ENCODE measurements at regions not wholly inside any gene's neighbourhood (a gene's known extent, or its start where the extent isn't known, plus 50 kb on each side); places are given as distances from the start of the nearest gene placed in this dataset.

DNA sequence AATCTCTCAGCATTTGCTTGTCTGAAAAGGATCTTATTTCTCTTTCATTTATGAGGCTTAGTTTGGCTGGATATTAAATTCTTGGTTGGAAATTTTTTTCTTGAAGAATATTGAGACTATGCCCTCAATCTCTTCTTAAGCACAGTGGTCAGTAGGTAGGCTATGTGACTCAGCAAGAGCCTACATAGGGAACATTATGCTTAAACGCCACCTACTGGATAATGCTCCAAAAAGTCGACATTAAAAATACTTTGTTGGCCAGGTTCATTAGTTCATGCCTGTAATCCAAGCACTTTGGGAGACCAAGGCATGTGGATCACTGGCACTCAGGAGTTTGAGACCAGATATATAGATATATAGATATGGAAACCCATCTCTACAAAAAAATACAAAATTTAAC is 678.0 kb upstream of the USP24 start:
- Histone ChIP-seq H3K27ac (ENCODE audit: low read depth, low read length) (no peak overlapping the region), H3K4me3 (ENCODE audit: low read length) (no peak overlapping the region), H3K36me3 (ENCODE audit: control insufficient read depth, insufficient read depth, low read length) (no peaks in the 10 kb centered on the region), H3K9ac (ENCODE audit: extremely low read depth, low read length, poor library complexity, severe bottlenecking) (no peak overlapping the region), H3K9me3 (ENCODE audit: control insufficient read depth, low read length) (peaks cover 9% of the 10 kb centered on the region), H3K27me3 (ENCODE audit: control insufficient read depth, insufficient read depth, low read length, poor library complexity, severe bottlenecking) (no peaks in the 10 kb centered on the region), H3K4me1 (ENCODE audit: control insufficient read depth, insufficient read depth, low read length) (no peaks in the 10 kb centered on the region)
- Mint-ChIP-seq H3K36me3 (ENCODE audit: low read depth) (no peaks in the 10 kb centered on the region), H3K27ac (no peak overlapping the region), H3K4me1 (peaks cover 3% of the 10 kb centered on the region), H3K27me3 (ENCODE audit: insufficient read depth) (peaks cover 3% of the 10 kb centered on the region), H3K9me3 (peaks cover 11% of the 10 kb centered on the region), H3K4me3 (no peak overlapping the region)
- peak; percentile 79 for TF ChIP-seq CTCF (conservative IDR thresholded peaks at IDR 0.05)
- 0 to 24% methylated on average over 1 to 2 of the region's 2 CpGs for WGBS, 2 experiments (ENCODE audit: insufficient coverage in 1 of 2, insufficient read length in 1 of 2)
- no peak for DNase-seq

GRCh38 chr1:55888685-55889317 is 673.6 kb upstream of the USP24 start:
- H3K4me1 Mint-ChIP-seq: peaks cover 3% of the 10 kb centered on the region
- 100% methylated on average over 3 of the region's 3 CpGs; no CpG with 5 or more reads in 1 of the 2 experiments for WGBS, 2 experiments (ENCODE audit: insufficient coverage in 1 of 2, insufficient read length in 1 of 2)

GRCh38 chr1:55886856-55887712 is 671.9 kb upstream of the USP24 start:
- 93% methylated on average over 4 of the region's 4 CpGs; no CpG with 5 or more reads in 1 of the 2 experiments for WGBS, 2 experiments (ENCODE audit: insufficient coverage in 1 of 2, insufficient read length in 1 of 2)
- H3K4me1 Mint-ChIP-seq: peaks cover 3% of the 10 kb centered on the region
- no peak for TF ChIP-seq CTCF (conservative IDR thresholded peaks at IDR 0.05)

More at GRCh38 chr1:55888685-55889317, 673.6 kb upstream of the USP24 start:
- Histone ChIP-seq H3K36me3 (ENCODE audit: control insufficient read depth, insufficient read depth, low read length) (no peaks in the 10 kb centered on the region), H3K4me3 (ENCODE audit: low read length) (no peak overlapping the region), H3K9ac (ENCODE audit: extremely low read depth, low read length, poor library complexity, severe bottlenecking) (no peak overlapping the region), H3K9me3 (ENCODE audit: control insufficient read depth, low read length) (peaks cover 9% of the 10 kb centered on the region), H3K4me1 (ENCODE audit: control insufficient read depth, insufficient read depth, low read length) (no peaks in the 10 kb centered on the region), H3K27me3 (ENCODE audit: control insufficient read depth, insufficient read depth, low read length, poor library complexity, severe bottlenecking) (peaks cover 8% of the 10 kb centered on the region), H3K27ac (ENCODE audit: low read depth, low read length) (no peak overlapping the region)
- DNase-seq: no peak
- TF ChIP-seq CTCF (conservative IDR thresholded peaks at IDR 0.05): no peak
- no peaks in the 10 kb centered on the region for H3K36me3 Mint-ChIP-seq (ENCODE audit: low read depth)
- H3K27me3 Mint-ChIP-seq (ENCODE audit: insufficient read depth): peaks cover 4% of the 10 kb centered on the region
- no peak overlapping the region for H3K27ac Mint-ChIP-seq
- peaks cover 3% of the 10 kb centered on the region for H3K9me3 Mint-ChIP-seq
- no peak overlapping the region for H3K4me3 Mint-ChIP-seq

More at GRCh38 chr1:55886856-55887712, 671.9 kb upstream of the USP24 start:
- Mint-ChIP-seq H3K27me3 (ENCODE audit: insufficient read depth) (peaks cover 4% of the 10 kb centered on the region), H3K27ac (no peak overlapping the region), H3K9me3 (peaks cover 2% of the 10 kb centered on the region), H3K4me3 (no peak overlapping the region), H3K36me3 (ENCODE audit: low read depth) (no peaks in the 10 kb centered on the region)
- H3K27me3 ChIP-seq (ENCODE audit: control insufficient read depth, insufficient read depth, low read length, poor library complexity, severe bottlenecking): peaks cover 8% of the 10 kb centered on the region
- no peaks in the 10 kb centered on the region for H3K36me3 ChIP-seq (ENCODE audit: control insufficient read depth, insufficient read depth, low read length)
- no peak overlapping the region for H3K4me3 ChIP-seq (ENCODE audit: low read length)
- no peak overlapping the region for H3K27ac ChIP-seq (ENCODE audit: low read depth, low read length)
- no peak overlapping the region for H3K9ac ChIP-seq (ENCODE audit: extremely low read depth, low read length, poor library complexity, severe bottlenecking)
- peaks cover 5% of the 10 kb centered on the region for H3K9me3 ChIP-seq (ENCODE audit: control insufficient read depth, low read length)
- no peaks in the 10 kb centered on the region for H3K4me1 ChIP-seq (ENCODE audit: control insufficient read depth, insufficient read depth, low read length)
- no peak for DNase-seq

Data from endodermal cell (in vitro differentiated cells).